Small intestine (tissue), 7 donors: ENCODE measurements at regions not wholly inside any gene's neighbourhood (a gene's known extent, or its start where the extent isn't known, plus 50 kb on each side); places are given as distances from the start of the nearest gene placed in this dataset.
A peak's percentile ranks its signal among the peaks of the same experiment; 100 is the strongest.

Experiments used
- DNase-seq, 2 donors: peaks; one replicate each; pipeline versions ENCODE4 v3.0.0 to v3.0.0-alpha.2; 2013
- FAIRE-seq: peaks from 2 replicates; lab custom pipeline; 2012; peaks lifted over from hg19 to GRCh38; lab: Jason Lieb, UNC
- H3K27ac ChIP-seq, 3 donors: one replicate each; pipeline ENCODE4 v1.5.1; 2013; ENCODE audit warnings: low read length in 2 of 3, mild to moderate bottlenecking in 2 of 3, control low read depth in 1 of 3, inconsistent platforms in 1 of 3, low read depth in 1 of 3, moderate library complexity in 1 of 3
- H3K27me3 ChIP-seq, 3 donors: one replicate each; pipeline ENCODE4 v1.6.1; 2013; ENCODE audit warnings: low read length in 3 of 3, inconsistent platforms in 1 of 3; ENCODE audit not compliant: control insufficient read depth in 3 of 3, insufficient read depth in 3 of 3
- H3K36me3 ChIP-seq, 3 donors: one replicate each; pipeline ENCODE4 v1.6.1; 2013; ENCODE audit warnings: low read length in 3 of 3, inconsistent platforms in 1 of 3, low read depth in 1 of 3, mild to moderate bottlenecking in 1 of 3, moderate library complexity in 1 of 3; ENCODE audit not compliant: control insufficient read depth in 3 of 3, insufficient read depth in 2 of 3
- H3K4me1 ChIP-seq, 3 donors: one replicate each; pipeline ENCODE4 v1.6.1; 2013; ENCODE audit warnings: low read length in 2 of 3, inconsistent platforms in 1 of 3, low read depth in 1 of 3, mild to moderate bottlenecking in 1 of 3, moderate library complexity in 1 of 3; ENCODE audit not compliant: control insufficient read depth in 3 of 3, insufficient read depth in 2 of 3
- H3K4me3 ChIP-seq, 3 donors: one replicate each; pipeline ENCODE4 v1.5.1; 2013; ENCODE audit warnings: low read length in 3 of 3, control low read depth in 1 of 3, inconsistent platforms in 1 of 3, low read depth in 1 of 3, mild to moderate bottlenecking in 1 of 3, moderate library complexity in 1 of 3
- H3K9me3 ChIP-seq, 2 donors: one replicate each; pipeline ENCODE4 v1.6.1; 2013; ENCODE audit warnings: low read depth in 1 of 2, low read length in 1 of 2; ENCODE audit not compliant: control insufficient read depth in 2 of 2, insufficient read depth in 1 of 2
- WGBS, 3 donors: extraction: QIAGEN DNeasy Blood & Tissue Kit; methylation state at CpG; one replicate each; pipeline ENCODE4 v1.1.7; 2013; 5-methylcytosine and 5-hydroxymethylcytosine counted together
- donor health status: healthy with polysubstance abuse.
- donor health status: control.
- donor health status: control.
- donor health status: Bipolar disorder and iron deficiency.
- donor health status: healthy.

DNA sequence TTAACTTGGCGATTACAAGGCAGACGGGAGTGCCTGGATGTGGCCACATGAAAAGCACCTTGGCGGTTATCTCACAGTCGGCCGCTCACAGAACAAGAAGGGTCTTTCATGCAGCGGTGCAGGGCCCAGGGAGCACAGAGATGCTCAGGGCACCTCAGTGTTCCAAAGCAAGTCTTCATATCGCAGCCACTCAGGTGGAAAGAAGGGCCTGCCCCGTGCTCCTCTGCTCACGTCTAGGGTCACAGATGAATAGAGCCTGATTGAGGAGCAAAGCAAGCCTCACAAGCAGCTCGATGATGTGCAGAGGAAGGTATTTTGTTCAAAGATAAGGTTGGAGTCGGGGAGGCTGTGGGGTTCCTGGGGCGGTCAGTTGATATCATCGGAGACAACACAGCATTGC, 297.8 kb downstream of the WDR11 start:
- Histone ChIP-seq H3K27ac (no peak overlapping the region), H3K27me3 (no peaks in the 10 kb centered on the region), H3K36me3 (no peaks in the 10 kb centered on the region), H3K9me3 (peaks cover 0 to 14% of the 10 kb centered on the region in 2 donors), H3K4me3 (no peak overlapping the region), H3K4me1 (no peaks in the 10 kb centered on the region)
- 88 to 95% (median 90%) methylated on average over 13 of the region's 13 CpGs for WGBS, 3 donors
- FAIRE-seq = no peak
- DNase-seq = no peak

DNA sequence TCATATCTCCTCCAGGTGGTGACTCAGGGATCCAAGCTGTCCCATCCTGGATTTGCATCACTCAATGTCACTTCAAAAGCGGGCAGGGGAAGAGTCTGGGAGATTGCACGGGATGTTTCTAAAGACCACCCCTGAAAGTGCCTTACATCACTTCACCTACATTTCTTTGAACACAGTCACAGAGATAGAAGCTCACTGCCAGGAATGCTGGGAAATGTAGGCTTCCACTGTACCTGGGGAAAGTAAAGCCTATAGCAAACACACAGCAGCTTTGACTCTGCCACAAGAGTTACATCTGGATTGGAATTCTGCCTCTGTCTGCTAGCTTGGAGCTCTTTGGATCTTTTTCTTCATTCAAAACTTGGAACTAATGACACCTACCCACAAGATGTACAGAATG, 300.9 kb downstream of the WDR11 start:
- peaks cover 0 to 3% of the 10 kb centered on the region in 2 donors for H3K9me3 ChIP-seq
- H3K27me3 ChIP-seq = no peaks in the 10 kb centered on the region
- no peak for FAIRE-seq
- H3K36me3 ChIP-seq = no peaks in the 10 kb centered on the region
- no peak overlapping the region for H3K27ac ChIP-seq
- H3K4me1 ChIP-seq = peaks cover 0 to 13% (median 3%) of the 10 kb centered on the region in 3 donors
- 86 to 89% (median 88%) methylated on average over 2 of the region's 2 CpGs for WGBS, 3 donors
- H3K4me3 ChIP-seq = no peak overlapping the region
- DNase-seq = no peak

DNA sequence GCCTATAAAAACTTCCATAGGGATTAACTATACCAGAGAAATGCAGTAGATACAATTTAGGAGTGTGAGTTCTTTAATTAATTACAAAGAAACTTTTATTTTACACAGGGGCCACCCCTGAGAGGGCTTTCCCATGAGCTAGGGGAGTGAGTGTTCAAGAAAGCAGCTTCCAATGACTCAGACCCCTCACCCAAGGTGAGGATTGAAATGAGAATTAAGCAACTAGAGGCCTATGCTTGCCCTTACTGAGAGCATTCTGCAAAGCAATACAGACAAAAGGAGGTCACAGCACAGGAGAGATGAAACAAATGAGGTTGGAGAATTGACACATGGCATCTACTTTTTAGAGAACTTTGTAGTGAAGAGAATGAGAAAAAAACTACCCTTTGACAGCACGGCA, 301.8 kb downstream of the WDR11 start:
- Histone ChIP-seq H3K27ac (no peak overlapping the region), H3K27me3 (no peaks in the 10 kb centered on the region), H3K9me3 (no peaks in the 10 kb centered on the region), H3K4me1 (peaks cover 0 to 13% (median 3%) of the 10 kb centered on the region in 3 donors), H3K4me3 (no peak overlapping the region), H3K36me3 (no peaks in the 10 kb centered on the region)
- FAIRE-seq = no peak
- WGBS, 3 donors = 89 to 96% (median 96%) methylated on average over 1 of the region's 1 CpG
- DNase-seq = no peak

DNA sequence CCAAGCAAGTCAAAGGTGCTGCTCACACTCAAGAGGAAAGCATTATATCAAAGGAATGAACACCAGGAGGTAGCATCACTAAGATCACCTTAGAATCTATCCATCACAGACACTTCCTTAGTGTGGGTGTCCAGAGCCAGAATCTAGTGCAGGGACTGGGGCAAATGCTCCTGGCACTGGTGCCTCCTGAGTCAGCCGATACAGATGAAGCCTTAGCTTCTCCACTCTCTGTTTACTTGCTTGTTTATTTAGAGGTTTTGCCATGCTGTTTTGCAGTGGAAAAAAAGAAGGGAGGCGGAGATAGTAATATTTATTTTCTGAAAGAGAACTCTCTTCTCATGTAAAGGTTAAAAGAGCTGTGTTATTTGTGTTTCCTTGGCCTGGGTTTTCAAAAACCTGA, 303.1 kb downstream of the WDR11 start:
- Histone ChIP-seq H3K9me3 (no peaks in the 10 kb centered on the region), H3K4me3 (no peak overlapping the region), H3K36me3 (no peaks in the 10 kb centered on the region), H3K4me1 (peaks cover 0 to 22% (median 3%) of the 10 kb centered on the region in 3 donors), H3K27ac (no peak overlapping the region), H3K27me3 (no peaks in the 10 kb centered on the region)
- 79 to 81% (median 80%) methylated on average over 2 of the region's 2 CpGs for WGBS, 3 donors
- FAIRE-seq = no peak
- no peak for DNase-seq

DNA sequence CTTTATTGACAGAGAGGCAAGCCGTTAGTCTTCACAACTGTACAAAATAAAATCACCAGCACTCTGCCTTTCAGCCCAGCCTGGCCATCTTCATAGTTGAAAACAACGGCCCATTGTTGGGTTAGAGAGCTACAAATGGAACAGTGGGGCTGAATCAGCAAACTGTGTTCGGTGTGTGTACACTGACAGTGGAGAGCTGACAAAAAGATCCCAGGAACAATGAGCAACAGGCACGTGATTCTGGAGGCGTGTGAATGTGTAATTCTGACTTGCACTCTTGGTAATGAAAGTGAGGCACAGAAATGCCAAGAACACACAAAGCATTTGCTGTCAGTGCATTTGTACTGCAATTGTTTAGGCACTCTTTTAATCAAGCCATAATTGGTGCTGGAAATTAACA, 303.7 kb downstream of the WDR11 start:
- no peaks in the 10 kb centered on the region for H3K27me3 ChIP-seq
- FAIRE-seq (no peak), DNase-seq (peak; percentile 23 to 46)
- H3K9me3 ChIP-seq = no peaks in the 10 kb centered on the region
- H3K4me1 ChIP-seq = peaks cover 0 to 26% (median 3%) of the 10 kb centered on the region in 3 donors
- no peak overlapping the region for H3K4me3 ChIP-seq
- no peaks in the 10 kb centered on the region for H3K36me3 ChIP-seq
- peak overlapping the region in 1 of 3 donors; percentile 32 for H3K27ac ChIP-seq
- WGBS, 3 donors = 7 to 38% (median 20%) methylated on average over 5 of the region's 5 CpGs

DNA sequence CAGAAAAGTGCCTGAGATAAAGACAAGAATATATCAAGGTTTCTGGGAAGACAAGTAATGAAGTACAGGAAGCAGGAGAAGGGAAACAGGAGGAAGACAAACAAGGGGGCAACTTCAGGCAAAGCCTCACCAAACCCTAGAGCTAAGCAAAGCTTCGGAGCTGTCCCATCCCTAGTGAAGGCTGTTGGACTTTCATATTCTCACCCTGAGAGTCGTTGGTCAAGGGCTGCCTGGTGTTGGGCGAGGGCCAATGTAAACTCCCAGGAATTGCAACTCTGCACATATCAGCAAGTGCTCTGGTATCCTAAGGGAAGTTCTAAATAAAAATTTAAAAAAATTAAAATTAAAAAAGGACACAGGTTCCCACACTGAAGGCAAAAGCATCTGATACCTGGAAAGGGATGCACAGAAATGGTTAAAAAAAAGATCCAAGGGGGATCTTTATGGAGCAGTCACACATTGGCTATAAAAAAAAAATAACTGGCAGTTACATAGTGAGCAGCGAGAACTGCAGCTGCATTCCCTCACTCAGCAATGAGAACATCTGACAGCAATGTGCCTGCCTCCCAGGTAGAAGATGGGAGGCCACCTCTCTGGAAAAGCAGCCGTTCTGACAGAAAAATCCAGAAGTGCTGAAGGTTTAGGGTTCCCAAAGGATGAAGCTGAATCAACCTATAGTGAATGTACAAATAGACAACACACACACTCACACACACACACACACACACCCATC, 304.7 kb downstream of the WDR11 start:
- FAIRE-seq = no peak
- H3K36me3 ChIP-seq = no peaks in the 10 kb centered on the region
- peak; percentile 52 to 68 for DNase-seq
- H3K4me3 ChIP-seq = no peak overlapping the region
- H3K9me3 ChIP-seq = no peaks in the 10 kb centered on the region
- 12 to 42% (median 23%) methylated on average over 5 of the region's 5 CpGs for WGBS, 3 donors
- no peak overlapping the region for H3K27ac ChIP-seq
- H3K27me3 ChIP-seq = no peaks in the 10 kb centered on the region
- peaks cover 0 to 26% (median 3%) of the 10 kb centered on the region in 3 donors for H3K4me1 ChIP-seq

DNA sequence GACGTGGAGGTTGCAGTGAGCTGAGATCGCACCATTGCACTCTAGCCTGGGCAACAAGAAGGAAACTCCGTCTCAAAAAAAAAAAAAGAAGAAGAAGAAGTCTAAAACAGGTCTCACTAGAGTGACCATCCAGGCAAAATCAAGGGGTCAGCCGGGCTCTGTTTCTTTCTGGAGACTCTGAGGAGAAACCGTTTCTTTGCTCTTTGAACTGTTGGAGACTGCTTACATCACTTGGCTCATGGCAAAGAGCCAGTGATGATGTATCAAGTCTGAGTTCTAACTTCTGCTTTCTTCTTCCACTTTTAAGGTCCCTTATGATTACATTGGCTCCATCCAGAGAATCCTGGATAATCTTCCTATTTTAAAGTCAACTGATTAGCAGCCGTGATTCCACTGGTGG, 306.8 kb downstream of the WDR11 start:
- Histone ChIP-seq H3K36me3 (no peaks in the 10 kb centered on the region), H3K4me1 (peaks cover 0 to 26% (median 3%) of the 10 kb centered on the region in 3 donors), H3K9me3 (no peaks in the 10 kb centered on the region), H3K27me3 (no peaks in the 10 kb centered on the region), H3K27ac (peak overlapping the region in 2 of 3 donors; percentile 14 to 17), H3K4me3 (no peak overlapping the region)
- 13 to 25% (median 18%) methylated on average over 4 to 5 of the region's 6 CpGs for WGBS, 3 donors
- no peak for FAIRE-seq
- peak; percentile 80 to 86 for DNase-seq

DNA sequence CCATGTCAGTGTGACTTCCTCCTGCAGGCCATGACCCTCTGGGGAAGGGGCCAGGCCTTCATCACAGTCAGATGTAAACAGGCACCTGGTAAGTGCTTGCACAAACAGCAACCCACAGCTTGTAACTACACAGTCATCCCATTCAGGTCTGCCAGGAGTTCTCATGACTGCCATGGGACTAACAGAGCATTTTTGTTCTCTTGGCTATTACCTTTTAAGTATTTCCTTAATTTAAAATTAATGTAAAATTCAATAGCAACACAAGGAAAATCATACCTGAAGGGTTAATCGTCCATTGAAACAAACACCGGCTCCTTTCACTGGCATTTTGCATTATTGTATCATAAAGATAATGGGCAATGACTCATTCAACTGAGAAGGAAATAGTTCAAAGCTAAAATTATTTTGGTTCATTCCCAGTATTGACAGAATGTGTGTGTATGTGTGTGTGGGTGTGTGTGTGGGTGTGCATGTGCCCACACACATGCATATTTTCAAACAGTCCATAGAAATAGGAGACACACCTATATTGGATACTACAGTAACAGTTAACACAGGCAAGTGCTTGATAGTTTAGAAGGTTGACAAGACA, 307.9 kb downstream of the WDR11 start:
- Histone ChIP-seq H3K9me3 (no peaks in the 10 kb centered on the region), H3K36me3 (no peaks in the 10 kb centered on the region), H3K4me3 (no peak overlapping the region), H3K27me3 (no peaks in the 10 kb centered on the region), H3K27ac (peak overlapping the region in 2 of 3 donors; percentile 19 to 22), H3K4me1 (peaks cover 0 to 26% (median 3%) of the 10 kb centered on the region in 3 donors)
- 9 to 62% (median 38%) methylated on average over 2 of the region's 2 CpGs for WGBS, 3 donors
- DNase-seq (peak; percentile 74 to 79), FAIRE-seq (peak; percentile 55)
